ENCODE measurements at regions not wholly inside any gene's neighbourhood (a gene's known extent, or its start where the extent isn't known, plus 50 kb on each side); places are given as distances from the start of the nearest gene placed in this dataset.

DNA sequence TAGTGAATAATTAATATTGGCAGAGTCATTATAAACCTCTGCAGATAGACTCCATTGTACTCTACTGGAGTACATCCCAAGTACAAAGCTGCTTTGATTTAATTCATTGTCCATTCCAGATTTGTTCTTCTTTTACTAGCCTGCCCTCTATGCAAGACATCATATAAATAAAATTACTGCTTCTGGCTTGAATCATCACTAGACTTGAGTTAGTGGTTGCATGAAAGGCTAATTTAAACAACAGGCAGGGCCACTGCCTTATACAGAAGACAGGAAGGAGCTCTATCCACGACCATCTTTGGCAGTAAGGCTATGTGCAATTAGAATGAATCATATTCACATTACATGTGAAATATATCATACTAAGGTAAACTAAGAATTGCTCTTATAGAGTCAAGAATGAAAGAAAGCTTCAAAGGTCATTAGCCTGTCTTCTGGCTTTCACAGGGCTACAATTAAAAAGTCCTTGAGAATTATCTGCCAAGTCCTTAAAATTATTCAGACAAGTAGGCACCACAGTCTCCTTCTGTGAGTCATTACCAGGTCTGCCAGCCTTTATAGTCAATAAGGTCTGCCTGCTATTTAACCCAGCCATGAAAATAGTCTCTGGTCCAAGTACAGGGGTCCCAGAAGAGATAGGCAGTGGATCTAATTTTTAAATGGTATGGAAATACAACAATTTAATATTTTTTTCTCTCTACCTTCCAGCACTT is 631.8 kb downstream of the TMTC2 start:
- no peaks in the 10 kb centered on the region for H3K9me3 ChIP-seq (ENCODE audit: control insufficient read depth in 1 of 2, insufficient read depth in 1 of 2, low read length in 2 of 2)
- ChIA-PET POLR2A (no interaction called here), CTCF (no interaction called here)
- H3K36me3 ChIP-seq (ENCODE audit: insufficient read depth, low read length) = no peaks in the 10 kb centered on the region
- Mint-ChIP-seq H3K36me3 (ENCODE audit: low read depth) (no peaks in the 10 kb centered on the region), H3K4me1 (ENCODE audit: low read depth) (no peaks in the 10 kb centered on the region), H3K27me3 (no peaks in the 10 kb centered on the region), H3K9me3 (no peaks in the 10 kb centered on the region), H3K4me3 (no peak overlapping the region), H3K27ac (no peak overlapping the region)
- no peaks in the 10 kb centered on the region for H3K4me1 ChIP-seq (ENCODE audit: insufficient read depth, low read length)
- H3K27me3 ChIP-seq (ENCODE audit: control insufficient read depth in 1 of 2, insufficient read depth in 2 of 2, low read length in 2 of 2) = no peaks in the 10 kb centered on the region
- intact Hi-C loops (cut with DNase I, micrococcal nuclease) = no loop called here
- DNase-seq (no peak), ATAC-seq (ENCODE audit: poor library complexity) (no peak)
- H3K4me3 ChIP-seq (ENCODE audit: low read length) = no peak overlapping the region
- TF ChIP-seq CTCF (IDR thresholded peaks at IDR 0.05) = no peak
- H3K27ac ChIP-seq (ENCODE audit: low read depth in 1 of 2, low read length in 2 of 2) = no peak overlapping the region

GRCh38 chr12:83317595-83317994 is 630.9 kb downstream of the TMTC2 start:
- ChIA-PET CTCF (interaction anchor here (0.7 kb wide), 1 partner anchor 9 kb away, joined by 3 read pairs; no protein-coding TSS in a partner anchor), POLR2A (no interaction called here)
- Mint-ChIP-seq H3K36me3 (ENCODE audit: low read depth) (no peaks in the 10 kb centered on the region), H3K27ac (no peak overlapping the region), H3K4me3 (no peak overlapping the region), H3K9me3 (no peaks in the 10 kb centered on the region), H3K27me3 (no peaks in the 10 kb centered on the region), H3K4me1 (ENCODE audit: low read depth) (no peaks in the 10 kb centered on the region)
- Histone ChIP-seq H3K27me3 (ENCODE audit: control insufficient read depth in 1 of 2, insufficient read depth in 2 of 2, low read length in 2 of 2) (no peaks in the 10 kb centered on the region), H3K36me3 (ENCODE audit: insufficient read depth, low read length) (no peaks in the 10 kb centered on the region), H3K9me3 (ENCODE audit: control insufficient read depth in 1 of 2, insufficient read depth in 1 of 2, low read length in 2 of 2) (no peaks in the 10 kb centered on the region), H3K4me1 (ENCODE audit: insufficient read depth, low read length) (no peaks in the 10 kb centered on the region), H3K4me3 (ENCODE audit: low read length) (no peak overlapping the region), H3K27ac (ENCODE audit: low read depth in 1 of 2, low read length in 2 of 2) (no peak overlapping the region)
- TF ChIP-seq CTCF (IDR thresholded peaks at IDR 0.05) = no peak
- ATAC-seq (ENCODE audit: poor library complexity) (no peak), DNase-seq (no peak)
- intact Hi-C loops (cut with DNase I, micrococcal nuclease) = no loop called here

DNA sequence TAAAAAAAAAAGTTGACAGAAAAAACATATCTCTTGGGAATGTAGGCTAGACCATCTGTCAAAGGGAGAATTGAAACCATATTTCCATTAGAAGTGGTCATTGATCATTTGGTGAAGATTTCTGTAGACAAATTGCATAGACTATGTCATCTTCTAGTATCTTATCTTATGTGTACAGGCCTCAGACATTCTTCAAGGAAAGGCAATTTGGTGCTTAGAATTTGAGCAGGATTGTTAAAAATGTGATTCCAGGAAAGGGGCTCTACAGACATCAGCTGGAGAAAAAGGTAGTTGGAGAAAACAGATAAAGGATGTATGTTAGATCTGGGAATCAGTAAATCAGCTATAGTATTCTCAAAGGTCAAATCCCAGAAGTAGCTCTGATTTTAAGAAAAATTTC is 627.1 kb downstream of the TMTC2 start:
- no peak for TF ChIP-seq CTCF (IDR thresholded peaks at IDR 0.05)
- Mint-ChIP-seq H3K27ac (no peak overlapping the region), H3K9me3 (no peaks in the 10 kb centered on the region), H3K36me3 (ENCODE audit: low read depth) (no peaks in the 10 kb centered on the region), H3K4me3 (no peak overlapping the region), H3K27me3 (no peaks in the 10 kb centered on the region), H3K4me1 (ENCODE audit: low read depth) (no peaks in the 10 kb centered on the region)
- intact Hi-C loops (cut with DNase I, micrococcal nuclease) = no loop called here
- CTCF ChIA-PET = no interaction called here
- POLR2A ChIA-PET = no interaction called here
- Histone ChIP-seq H3K27ac (ENCODE audit: low read depth in 1 of 2, low read length in 2 of 2) (no peak overlapping the region), H3K9me3 (ENCODE audit: control insufficient read depth in 1 of 2, insufficient read depth in 1 of 2, low read length in 2 of 2) (peaks cover 0 to 3% of the 10 kb centered on the region in 2 experiments), H3K27me3 (ENCODE audit: control insufficient read depth in 1 of 2, insufficient read depth in 2 of 2, low read length in 2 of 2) (no peaks in the 10 kb centered on the region), H3K4me3 (ENCODE audit: low read length) (no peak overlapping the region), H3K36me3 (ENCODE audit: insufficient read depth, low read length) (no peaks in the 10 kb centered on the region), H3K4me1 (ENCODE audit: insufficient read depth, low read length) (no peaks in the 10 kb centered on the region)
- ATAC-seq (ENCODE audit: poor library complexity) = no peak
- DNase-seq = no peak

Measured in CD4-positive, alpha-beta T cell (primary cell).